Activated B cell treated with CpG ODN at 0.5 μM for 24 hours (primary cell): ENCODE measurements at regions not wholly inside any gene's neighbourhood (a gene's known extent, or its start where the extent isn't known, plus 50 kb on each side); places are given as distances from the start of the nearest gene placed in this dataset.

Experiments
- ATAC-seq: fragments of 200-7000 bp; cut with Tn5 transposase; one replicate; pipeline ENCODE4 v1.10.0; 2021; ENCODE audit warnings: low read depth, mild to moderate bottlenecking, moderate library complexity
- CTCF ChIA-PET: fragments of 350-600 bp; sonication (Branson Sonifier 250); formaldehyde crosslinking; loops from one replicate; lab custom pipeline; 2021; ENCODE audit warnings: antibody characterized with exemption; lab: Charles Lee
- POLR2A ChIA-PET: fragments of 350-600 bp; sonication (Branson Sonifier 250); formaldehyde crosslinking; loops from one replicate; lab custom pipeline; 2021; ENCODE audit warnings: antibody characterized with exemption; lab: Charles Lee
- DNase-seq: peaks from one replicate; pipeline ENCODE4 v3.0.0; 2022
- H3K27ac Mint-ChIP-seq: one replicate; pipeline ENCODE4 v1.8.0; 2020; ENCODE audit warnings: mixed read lengths
- H3K27me3 Mint-ChIP-seq: one replicate; pipeline ENCODE4 v1.8.0; 2021; ENCODE audit warnings: mixed read lengths
- H3K36me3 Mint-ChIP-seq: one replicate; pipeline ENCODE4 v1.8.0; 2021; ENCODE audit warnings: low read depth, mixed read lengths
- H3K4me1 Mint-ChIP-seq: one replicate; pipeline ENCODE4 v1.8.0; 2021; ENCODE audit warnings: mixed read lengths
- H3K4me3 Mint-ChIP-seq: one replicate; pipeline ENCODE4 v1.8.0; 2020; ENCODE audit warnings: mild to moderate bottlenecking, mixed read lengths
- H3K9me3 Mint-ChIP-seq: one replicate; pipeline ENCODE4 v1.8.0; 2020; ENCODE audit warnings: mixed read lengths
- CTCF ChIP-seq: fragments of 200-600 bp; IDR thresholded peaks from one replicate; pipeline ENCODE4 v1.8.0; 2022; ENCODE audit warnings: antibody characterized with exemption, mild to moderate bottlenecking
- intact Hi-C: fragments of 100-400 bp; cut with micrococcal nuclease; formaldehyde crosslinking; loops from one replicate; pipeline ENCODE4 v1.15.1; 2024

- intact Hi-C loops = no loop called here
- no peaks in the 10 kb centered on the region for H3K27me3 Mint-ChIP-seq
- peak; percentile 7 for DNase-seq
- ChIA-PET CTCF (no interaction called here), POLR2A (no interaction called here)
- H3K4me3 Mint-ChIP-seq = no peak overlapping the region
- no peak overlapping the region for H3K27ac Mint-ChIP-seq
- no peak for TF ChIP-seq CTCF
- H3K4me1 Mint-ChIP-seq = no peaks in the 10 kb centered on the region
- peaks cover 14% of the 10 kb centered on the region for H3K9me3 Mint-ChIP-seq
- no peaks in the 10 kb centered on the region for H3K36me3 Mint-ChIP-seq
- ATAC-seq = no peak
These were observed 79.7 kb upstream of the DIO3 start for GRCh38 chr14:101481557-101481956.

- Mint-ChIP-seq H3K9me3 (peaks cover 17% of the 10 kb centered on the region), H3K4me1 (no peaks in the 10 kb centered on the region), H3K36me3 (no peaks in the 10 kb centered on the region), H3K27ac (no peak overlapping the region), H3K27me3 (no peaks in the 10 kb centered on the region), H3K4me3 (no peak overlapping the region)
- intact Hi-C loops = no loop called here
- DNase-seq = no peak
- POLR2A ChIA-PET = no interaction called here
- TF ChIP-seq CTCF = no peak
- ATAC-seq = no peak
- CTCF ChIA-PET = no interaction called here
These were observed 79.2 kb upstream of the DIO3 start for GRCh38 chr14:101482066-101482465.

GRCh38 chr14:101483829-101484228 lies 77.5 kb upstream of the DIO3 start:
- H3K9me3 Mint-ChIP-seq = peaks cover 24% of the 10 kb centered on the region
- ChIA-PET CTCF (no interaction called here), POLR2A (no interaction called here)
- H3K4me3 Mint-ChIP-seq = no peak overlapping the region
- no peak for TF ChIP-seq CTCF
- DNase-seq = no peak
- ATAC-seq = no peak
- no peak overlapping the region for H3K27ac Mint-ChIP-seq
- no peaks in the 10 kb centered on the region for H3K4me1 Mint-ChIP-seq
- H3K36me3 Mint-ChIP-seq = no peaks in the 10 kb centered on the region
- intact Hi-C loops = no loop called here
- H3K27me3 Mint-ChIP-seq = no peaks in the 10 kb centered on the region

GRCh38 chr14:101489092-101489760 lies 72.1 kb upstream of the DIO3 start:
- CTCF ChIA-PET = no interaction called here
- H3K27me3 Mint-ChIP-seq = peaks cover 10% of the 10 kb centered on the region
- H3K4me3 Mint-ChIP-seq = no peak overlapping the region
- H3K27ac Mint-ChIP-seq = no peak overlapping the region
- no peak for DNase-seq
- H3K4me1 Mint-ChIP-seq = no peaks in the 10 kb centered on the region
- H3K9me3 Mint-ChIP-seq = peaks cover 16% of the 10 kb centered on the region
- no peak for ATAC-seq
- TF ChIP-seq CTCF = no peak
- intact Hi-C loops = no loop called here
- POLR2A ChIA-PET = no interaction called here
- H3K36me3 Mint-ChIP-seq = no peaks in the 10 kb centered on the region

GRCh38 chr14:101490771-101491170 lies 70.5 kb upstream of the DIO3 start:
- TF ChIP-seq CTCF = no peak
- no peak for ATAC-seq
- intact Hi-C loops = no loop called here
- H3K4me3 Mint-ChIP-seq = no peak overlapping the region
- CTCF ChIA-PET = no interaction called here
- no peaks in the 10 kb centered on the region for H3K4me1 Mint-ChIP-seq
- H3K27ac Mint-ChIP-seq = no peak overlapping the region
- H3K27me3 Mint-ChIP-seq = peaks cover 10% of the 10 kb centered on the region
- no peak for DNase-seq
- H3K9me3 Mint-ChIP-seq = peaks cover 13% of the 10 kb centered on the region
- POLR2A ChIA-PET = no interaction called here
- no peaks in the 10 kb centered on the region for H3K36me3 Mint-ChIP-seq
